CD4-positive, alpha-beta T cell (primary cell): ENCODE measurements at regions not wholly inside any gene's neighbourhood (a gene's known extent, or its start where the extent isn't known, plus 50 kb on each side); places are given as distances from the start of the nearest gene placed in this dataset.

Experiments
- ATAC-seq: fragments of 200-7000 bp; cut with Tn5 transposase; one replicate; pipeline ENCODE4 v1.10.0; 2022; ENCODE audit warnings: mild to moderate bottlenecking; ENCODE audit not compliant: poor library complexity
- CTCF ChIA-PET: fragments of 350-600 bp; sonication (Branson Sonifier 250); formaldehyde crosslinking; loops from one replicate; lab custom pipeline; 2021; ENCODE audit warnings: antibody characterized with exemption, inconsistent platforms; lab: Charles Lee
- POLR2A ChIA-PET: fragments of 350-600 bp; sonication (Branson Sonifier 250); formaldehyde crosslinking; loops from one replicate; lab custom pipeline; 2021; ENCODE audit warnings: antibody characterized with exemption, inconsistent platforms; lab: Charles Lee
- DNase-seq, 14 experiments: peaks; one replicate each; pipeline ENCODE4 v3.0.0-alpha.2; 2013 to 2020; ENCODE audit warnings: mixed read lengths in 2 of 14
- H3K27ac ChIP-seq, 2 donors: one replicate each; pipeline versions ENCODE4 v1.5.1 to v1.7.0; 2013; ENCODE audit warnings: low read length in 2 of 2, low read depth in 1 of 2, mild to moderate bottlenecking in 1 of 2
- H3K27me3 ChIP-seq, 2 experiments: 1 replicate in 1 of 2; 2 replicates in 1 of 2; pipeline versions ENCODE4 v1.6.1 to v1.7.0; 2013; ENCODE audit warnings: low read length in 2 of 2, control low read depth in 1 of 2, mild to moderate bottlenecking in 1 of 2, moderate library complexity in 1 of 2; ENCODE audit not compliant: insufficient read depth in 2 of 2, control insufficient read depth in 1 of 2
- H3K36me3 ChIP-seq: one replicate; pipeline ENCODE4 v1.6.1; 2013; ENCODE audit warnings: low read length, control low read depth; ENCODE audit not compliant: insufficient read depth
- H3K4me1 ChIP-seq: one replicate; pipeline ENCODE4 v1.6.1; 2013; ENCODE audit warnings: low read length, control low read depth; ENCODE audit not compliant: insufficient read depth
- H3K4me3 ChIP-seq: one replicate; pipeline ENCODE4 v1.5.1; 2013; ENCODE audit warnings: mild to moderate bottlenecking, low read length, moderate library complexity
- H3K9me3 ChIP-seq, 2 experiments: 1 replicate in 1 of 2; 2 replicates in 1 of 2; pipeline versions ENCODE4 v1.6.1 to v1.7.0; 2013; ENCODE audit warnings: low read length in 2 of 2, mild to moderate bottlenecking in 2 of 2, control low read depth in 1 of 2, moderate library complexity in 1 of 2; ENCODE audit not compliant: control insufficient read depth in 1 of 2, insufficient read depth in 1 of 2
- H3K27ac Mint-ChIP-seq: one replicate; pipeline ENCODE4 v1.8.0; 2020; ENCODE audit warnings: mixed read lengths
- H3K27me3 Mint-ChIP-seq: one replicate; pipeline ENCODE4 v1.8.0; 2021; ENCODE audit warnings: mixed read lengths
- H3K36me3 Mint-ChIP-seq: one replicate; pipeline ENCODE4 v1.8.0; 2021; ENCODE audit warnings: low read depth, mixed read lengths
- H3K4me1 Mint-ChIP-seq: one replicate; pipeline ENCODE4 v1.8.0; 2021; ENCODE audit warnings: low read depth, mixed read lengths
- H3K4me3 Mint-ChIP-seq: one replicate; pipeline ENCODE4 v1.8.0; 2020; ENCODE audit warnings: mild to moderate bottlenecking, mixed read lengths
- H3K9me3 Mint-ChIP-seq: one replicate; pipeline ENCODE4 v1.8.0; 2020; ENCODE audit warnings: mixed read lengths
- intact Hi-C, 2 experiments: fragments of 100-400 bp; cut with DNase I in 1 of 2; cut with micrococcal nuclease in 1 of 2; formaldehyde crosslinking; loops; one replicate each; pipeline versions ENCODE4 v1.15.1 to v1.9.0; 2023 to 2025; cut with DNase I, micrococcal nuclease
- TF ChIP-seq, protein P1 (sequence below): fragments of 200-600 bp; IDR thresholded peaks from one replicate; pipeline ENCODE4 v1.8.0; 2022; ENCODE audit warnings: antibody characterized with exemption, mild to moderate bottlenecking

DNA sequence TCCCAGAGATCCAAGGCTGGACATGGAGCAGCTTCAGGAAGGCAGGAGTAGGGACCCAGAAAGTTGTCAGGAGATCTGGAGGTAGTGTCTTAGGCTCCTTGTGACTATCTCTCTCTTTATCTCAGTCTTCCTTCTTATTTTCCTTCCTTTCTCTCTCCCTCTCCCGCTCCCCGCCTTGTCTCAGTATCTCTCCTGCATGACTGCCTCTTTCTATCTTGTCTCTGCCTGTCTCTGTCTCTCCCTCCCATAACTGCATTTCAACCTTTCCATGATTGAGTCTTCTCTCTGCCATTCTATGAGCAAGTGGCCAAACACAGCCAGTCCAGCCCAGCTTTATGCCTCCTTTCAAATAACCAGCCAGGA lies 61.0 kb upstream of the NEK6 start:
- TF ChIP-seq, protein P1, sequence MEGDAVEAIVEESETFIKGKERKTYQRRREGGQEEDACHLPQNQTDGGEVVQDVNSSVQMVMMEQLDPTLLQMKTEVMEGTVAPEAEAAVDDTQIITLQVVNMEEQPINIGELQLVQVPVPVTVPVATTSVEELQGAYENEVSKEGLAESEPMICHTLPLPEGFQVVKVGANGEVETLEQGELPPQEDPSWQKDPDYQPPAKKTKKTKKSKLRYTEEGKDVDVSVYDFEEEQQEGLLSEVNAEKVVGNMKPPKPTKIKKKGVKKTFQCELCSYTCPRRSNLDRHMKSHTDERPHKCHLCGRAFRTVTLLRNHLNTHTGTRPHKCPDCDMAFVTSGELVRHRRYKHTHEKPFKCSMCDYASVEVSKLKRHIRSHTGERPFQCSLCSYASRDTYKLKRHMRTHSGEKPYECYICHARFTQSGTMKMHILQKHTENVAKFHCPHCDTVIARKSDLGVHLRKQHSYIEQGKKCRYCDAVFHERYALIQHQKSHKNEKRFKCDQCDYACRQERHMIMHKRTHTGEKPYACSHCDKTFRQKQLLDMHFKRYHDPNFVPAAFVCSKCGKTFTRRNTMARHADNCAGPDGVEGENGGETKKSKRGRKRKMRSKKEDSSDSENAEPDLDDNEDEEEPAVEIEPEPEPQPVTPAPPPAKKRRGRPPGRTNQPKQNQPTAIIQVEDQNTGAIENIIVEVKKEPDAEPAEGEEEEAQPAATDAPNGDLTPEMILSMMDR: no peak
- no peak for ATAC-seq
- no peak overlapping the region for H3K27ac Mint-ChIP-seq

GRCh38 chr9:124197177-124198095 lies 60.3 kb upstream of the NEK6 start:
- Histone ChIP-seq H3K9me3 (peaks cover 0 to 7% of the 10 kb centered on the region in 2 experiments), H3K4me3 (no peak overlapping the region), H3K36me3 (no peaks in the 10 kb centered on the region), H3K4me1 (peaks cover 5% of the 10 kb centered on the region), H3K27me3 (no peaks in the 10 kb centered on the region), H3K27ac (no peak overlapping the region)
- Mint-ChIP-seq H3K4me3 (no peak overlapping the region), H3K27me3 (no peaks in the 10 kb centered on the region), H3K9me3 (peaks cover 6% of the 10 kb centered on the region), H3K27ac (no peak overlapping the region), H3K4me1 (peaks cover 3% of the 10 kb centered on the region), H3K36me3 (no peaks in the 10 kb centered on the region)
- DNase-seq (peak in 3 of 14 experiments; percentile 35 to 71 (median 59)), ATAC-seq (no peak)
- intact Hi-C loops: no loop called here
- POLR2A ChIA-PET: no interaction called here
- TF ChIP-seq, protein P1: no peak
- CTCF ChIA-PET: no interaction called here

More for the DNA sequence above, 61.0 kb upstream of the NEK6 start:
- Mint-ChIP-seq H3K36me3 (no peaks in the 10 kb centered on the region), H3K4me1 (no peaks in the 10 kb centered on the region), H3K4me3 (no peak overlapping the region), H3K9me3 (peaks cover 6% of the 10 kb centered on the region), H3K27me3 (no peaks in the 10 kb centered on the region)
- Histone ChIP-seq H3K4me3 (no peak overlapping the region), H3K4me1 (no peaks in the 10 kb centered on the region), H3K9me3 (peaks cover 0 to 7% of the 10 kb centered on the region in 2 experiments), H3K27me3 (no peaks in the 10 kb centered on the region), H3K27ac (no peak overlapping the region), H3K36me3 (no peaks in the 10 kb centered on the region)
- CTCF ChIA-PET: no interaction called here
- POLR2A ChIA-PET: no interaction called here
- intact Hi-C loops: no loop called here
- DNase-seq: no peak

GRCh38 chr9:124198331-124198730 lies 59.4 kb upstream of the NEK6 start:
- CTCF ChIA-PET: no interaction called here
- Mint-ChIP-seq H3K9me3 (peaks cover 6% of the 10 kb centered on the region), H3K27me3 (no peaks in the 10 kb centered on the region), H3K4me1 (peaks cover 12% of the 10 kb centered on the region), H3K4me3 (no peak overlapping the region), H3K36me3 (no peaks in the 10 kb centered on the region), H3K27ac (no peak overlapping the region)
- ATAC-seq: no peak
- POLR2A ChIA-PET: no interaction called here
- TF ChIP-seq, protein P1: no peak
- Histone ChIP-seq H3K4me3 (no peak overlapping the region), H3K9me3 (peaks cover 0 to 7% of the 10 kb centered on the region in 2 experiments), H3K27ac (no peak overlapping the region), H3K27me3 (no peaks in the 10 kb centered on the region), H3K4me1 (peaks cover 14% of the 10 kb centered on the region), H3K36me3 (no peaks in the 10 kb centered on the region)
- intact Hi-C loops: no loop called here
- no peak for DNase-seq
